ENCODE measurements at regions not wholly inside any gene's neighbourhood (a gene's known extent, or its start where the extent isn't known, plus 50 kb on each side); places are given as distances from the start of the nearest gene placed in this dataset.

DNA sequence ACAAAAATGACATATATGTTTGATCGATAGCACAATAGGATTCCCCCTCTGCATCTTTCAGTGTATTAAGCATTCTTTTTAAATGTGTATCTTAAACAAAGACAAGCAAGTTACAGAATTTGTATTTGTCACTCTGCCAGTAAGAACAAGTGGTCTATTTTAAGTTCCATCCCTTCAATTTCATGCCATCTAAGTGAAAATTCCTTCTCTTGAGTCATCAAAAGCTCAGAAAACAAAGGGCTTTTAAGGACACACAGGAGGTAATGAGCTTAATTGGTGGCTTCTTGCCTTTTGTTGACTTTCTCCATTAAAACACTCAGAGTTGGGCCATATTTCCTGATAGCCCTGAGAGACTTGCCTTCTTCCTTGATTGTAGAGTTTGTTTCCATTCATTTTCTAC, 547.8 kb downstream of the TENT5A start:
- TF ChIP-seq, protein P1, sequence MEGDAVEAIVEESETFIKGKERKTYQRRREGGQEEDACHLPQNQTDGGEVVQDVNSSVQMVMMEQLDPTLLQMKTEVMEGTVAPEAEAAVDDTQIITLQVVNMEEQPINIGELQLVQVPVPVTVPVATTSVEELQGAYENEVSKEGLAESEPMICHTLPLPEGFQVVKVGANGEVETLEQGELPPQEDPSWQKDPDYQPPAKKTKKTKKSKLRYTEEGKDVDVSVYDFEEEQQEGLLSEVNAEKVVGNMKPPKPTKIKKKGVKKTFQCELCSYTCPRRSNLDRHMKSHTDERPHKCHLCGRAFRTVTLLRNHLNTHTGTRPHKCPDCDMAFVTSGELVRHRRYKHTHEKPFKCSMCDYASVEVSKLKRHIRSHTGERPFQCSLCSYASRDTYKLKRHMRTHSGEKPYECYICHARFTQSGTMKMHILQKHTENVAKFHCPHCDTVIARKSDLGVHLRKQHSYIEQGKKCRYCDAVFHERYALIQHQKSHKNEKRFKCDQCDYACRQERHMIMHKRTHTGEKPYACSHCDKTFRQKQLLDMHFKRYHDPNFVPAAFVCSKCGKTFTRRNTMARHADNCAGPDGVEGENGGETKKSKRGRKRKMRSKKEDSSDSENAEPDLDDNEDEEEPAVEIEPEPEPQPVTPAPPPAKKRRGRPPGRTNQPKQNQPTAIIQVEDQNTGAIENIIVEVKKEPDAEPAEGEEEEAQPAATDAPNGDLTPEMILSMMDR (IDR thresholded peaks at IDR 0.05), result no peak

- TF ChIP-seq, protein P1 (IDR thresholded peaks at IDR 0.05), result no peak
Observed at GRCh38 chr6:81194374-81194773, 558.1 kb downstream of the TENT5A start.

- TF ChIP-seq, protein P1 (IDR thresholded peaks at IDR 0.05), result no peak
Observed at GRCh38 chr6:81172056-81172740, 580.3 kb downstream of the TENT5A start.

GRCh38 chr6:81169166-81169565, 583.3 kb downstream of the TENT5A start:
- TF ChIP-seq, protein P1 (IDR thresholded peaks at IDR 0.05), result no peak

GRCh38 chr6:81166770-81167169, 585.7 kb downstream of the TENT5A start:
- TF ChIP-seq, protein P1 (IDR thresholded peaks at IDR 0.05), result no peak

DNA sequence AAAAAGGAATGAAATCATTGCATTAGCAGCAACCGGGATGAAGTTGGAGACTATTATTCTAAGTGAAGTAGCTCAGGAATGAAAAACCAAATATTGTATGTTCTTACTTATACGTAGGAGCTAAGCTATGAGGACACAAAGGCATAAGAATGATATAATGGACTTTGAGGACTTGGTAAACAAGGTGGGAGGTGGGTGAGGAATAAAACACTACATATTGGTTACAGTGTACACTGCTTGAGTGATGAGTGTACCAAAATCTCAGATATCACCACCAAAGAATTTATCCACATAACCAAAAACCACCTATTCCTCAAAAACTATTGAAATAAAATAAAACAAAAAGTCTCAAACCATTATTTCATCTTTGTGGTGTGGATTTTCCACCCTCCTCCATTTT, 593.5 kb downstream of the TENT5A start:
- TF ChIP-seq, protein P1 (IDR thresholded peaks at IDR 0.05), result no peak

DNA sequence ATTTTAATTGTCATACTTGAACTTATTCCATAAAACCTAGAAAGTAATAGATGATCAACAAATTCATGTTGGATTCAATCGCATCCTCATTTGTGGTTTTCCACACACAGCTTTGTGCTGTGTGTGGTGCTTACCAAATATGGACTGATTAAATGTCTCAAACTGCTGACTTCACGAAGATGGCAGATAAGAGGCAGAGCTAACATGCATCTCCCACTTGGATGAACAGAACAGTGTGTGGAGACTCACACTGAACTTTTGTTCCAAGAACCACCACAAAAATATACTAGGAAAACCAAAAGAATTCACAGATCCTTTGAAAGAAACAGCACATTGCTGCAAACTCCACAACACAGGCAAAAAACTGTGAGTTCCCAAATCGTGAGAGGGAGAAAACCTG, 603.7 kb downstream of the TENT5A start:
- TF ChIP-seq, protein P1 (IDR thresholded peaks at IDR 0.05), result no peak

DNA sequence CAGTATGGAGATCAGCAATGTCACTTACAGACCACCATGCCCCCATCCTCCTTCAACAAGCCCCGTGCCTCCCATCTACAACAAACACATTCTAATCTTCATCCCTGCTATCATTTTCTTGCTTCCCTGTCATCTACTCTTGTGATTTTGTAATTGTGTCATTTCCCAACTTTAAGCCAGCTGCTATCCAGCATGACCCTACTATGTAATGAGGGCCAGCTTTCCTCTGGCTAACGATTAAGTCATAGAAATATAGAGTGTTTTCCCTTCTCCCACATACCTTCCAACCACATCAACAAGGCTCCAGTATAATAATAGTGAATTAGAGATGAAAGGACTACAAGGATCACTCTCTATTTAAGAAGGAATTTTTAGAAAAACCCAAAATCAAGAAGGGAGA, 607.0 kb downstream of the TENT5A start:
- TF ChIP-seq, protein P1 (IDR thresholded peaks at IDR 0.05), result no peak
